HEK293T (cell line): ENCODE measurements at regions not wholly inside any gene's neighbourhood (a gene's known extent, or its start where the extent isn't known, plus 50 kb on each side); places are given as distances from the start of the nearest gene placed in this dataset.

Experiments used
- CTCF ChIA-PET: fragments of 350-600 bp; formaldehyde crosslinking; extraction: SDS; loops from one replicate; lab custom pipeline; 2021; ENCODE audit warnings: antibody characterized with exemption, inconsistent platforms; lab: Yijun Ruan, JAX
- POLR2A ChIA-PET: fragments of 350-600 bp; formaldehyde crosslinking; extraction: SDS; loops from one replicate; lab custom pipeline; 2020; ENCODE audit warnings: antibody characterized with exemption, inconsistent platforms; lab: Yijun Ruan, JAX
- DNase-seq: peaks from one replicate; pipeline ENCODE4 v3.0.0; 2012; ENCODE audit warnings: mixed read lengths; ENCODE audit errors: extremely low spot score
- ARNT ChIP-seq: fragments of 450-650 bp; IDR thresholded peaks from 2 replicates; pipeline ENCODE4 v1.6.1; 2017; ENCODE audit warnings: mild to moderate bottlenecking
- BHLHE40 ChIP-seq: fragments of 450-650 bp; IDR thresholded peaks from 2 replicates; pipeline ENCODE4 v1.6.1; 2016; ENCODE audit warnings: mild to moderate bottlenecking, moderate library complexity, borderline replicate concordance
- CTBP1 ChIP-seq: fragments of 450-650 bp; IDR thresholded peaks from 2 replicates; pipeline ENCODE4 v1.6.1; 2016; ENCODE audit warnings: borderline replicate concordance
- ELF4 ChIP-seq: fragments of 450-650 bp; IDR thresholded peaks from 2 replicates; pipeline ENCODE4 v1.6.1; 2017; ENCODE audit warnings: antibody characterized with exemption
- FOXA1 ChIP-seq: fragments of 450-650 bp; IDR thresholded peaks from 2 replicates; pipeline ENCODE4 v1.6.1; 2016; ENCODE audit warnings: mild to moderate bottlenecking
- FOXK2 ChIP-seq: fragments of 450-650 bp; IDR thresholded peaks from 2 replicates; pipeline ENCODE4 v1.6.1; 2016; ENCODE audit warnings: mild to moderate bottlenecking
- FOXM1 ChIP-seq: fragments of 450-650 bp; IDR thresholded peaks from 2 replicates; pipeline ENCODE4 v1.6.1; 2017; ENCODE audit warnings: mild to moderate bottlenecking, borderline replicate concordance
- HDGF ChIP-seq: fragments of 450-650 bp; IDR thresholded peaks from 2 replicates; pipeline ENCODE4 v1.6.1; 2017; ENCODE audit warnings: antibody characterized with exemption, borderline replicate concordance
- L3MBTL2 ChIP-seq: fragments of 450-650 bp; conservative IDR thresholded peaks from 2 replicates; pipeline ENCODE4 v1.6.1; 2016; ENCODE audit warnings: mild to moderate bottlenecking
- LEF1 ChIP-seq: fragments of 450-650 bp; IDR thresholded peaks from 2 replicates; pipeline ENCODE4 v1.6.1; 2017; ENCODE audit warnings: mild to moderate bottlenecking, borderline replicate concordance
- NFRKB ChIP-seq: fragments of 450-650 bp; IDR thresholded peaks from 2 replicates; pipeline ENCODE4 v1.6.1; 2016; ENCODE audit warnings: mild to moderate bottlenecking, moderate library complexity
- SP1 ChIP-seq: fragments of 450-650 bp; IDR thresholded peaks from 2 replicates; pipeline ENCODE4 v1.6.1; 2017
- SUZ12 ChIP-seq: fragments of 450-650 bp; IDR thresholded peaks from 2 replicates; pipeline ENCODE4 v1.6.1; 2016; ENCODE audit warnings: mild to moderate bottlenecking
- TARDBP ChIP-seq: fragments of 450-650 bp; IDR thresholded peaks from 2 replicates; pipeline ENCODE4 v1.6.1; 2016
- ZNF384 ChIP-seq: fragments of 450-650 bp; IDR thresholded peaks from 2 replicates; pipeline ENCODE4 v1.6.1; 2016
- TF ChIP-seq, protein P1 (sequence below): fragments of 450-650 bp; IDR thresholded peaks from 2 replicates; pipeline ENCODE4 v1.6.1; 2016

GRCh38 chr6:170232186-170233002 lies 58.5 kb downstream of the DLL1 start:
- TF ChIP-seq FOXK2 (no peak), SUZ12 (no peak), ELF4 (no peak), BHLHE40 (no peak), TARDBP (no peak), HDGF (no peak), ZNF384 (no peak), NFRKB (no peak), ARNT (no peak), SP1 (no peak), CTBP1 (no peak)
- ChIA-PET POLR2A (no interaction called here), CTCF (no interaction called here)
- DNase-seq: no peak

- ChIA-PET POLR2A (no interaction called here), CTCF (no interaction called here)
- DNase-seq: no peak
- TF ChIP-seq TARDBP (no peak), FOXK2 (no peak), SUZ12 (no peak), HDGF (no peak)
Observed at GRCh38 chr6:170231293-170232185, 59.3 kb downstream of the DLL1 start.

- TF ChIP-seq CTBP1 (no peak), FOXM1 (no peak)
- POLR2A ChIA-PET: no interaction called here
- CTCF ChIA-PET: no interaction called here
- DNase-seq: no peak
Observed at GRCh38 chr6:170230520-170231292, 60.2 kb downstream of the DLL1 start.

GRCh38 chr6:170229851-170230519 lies 60.9 kb downstream of the DLL1 start:
- ChIA-PET CTCF (no interaction called here), POLR2A (no interaction called here)
- no peak for TF ChIP-seq FOXK2
- no peak for TF ChIP-seq L3MBTL2
- TF ChIP-seq HDGF: no peak
- TF ChIP-seq BHLHE40: no peak
- TF ChIP-seq ARNT: no peak
- TF ChIP-seq LEF1: no peak
- TF ChIP-seq, protein P1, sequence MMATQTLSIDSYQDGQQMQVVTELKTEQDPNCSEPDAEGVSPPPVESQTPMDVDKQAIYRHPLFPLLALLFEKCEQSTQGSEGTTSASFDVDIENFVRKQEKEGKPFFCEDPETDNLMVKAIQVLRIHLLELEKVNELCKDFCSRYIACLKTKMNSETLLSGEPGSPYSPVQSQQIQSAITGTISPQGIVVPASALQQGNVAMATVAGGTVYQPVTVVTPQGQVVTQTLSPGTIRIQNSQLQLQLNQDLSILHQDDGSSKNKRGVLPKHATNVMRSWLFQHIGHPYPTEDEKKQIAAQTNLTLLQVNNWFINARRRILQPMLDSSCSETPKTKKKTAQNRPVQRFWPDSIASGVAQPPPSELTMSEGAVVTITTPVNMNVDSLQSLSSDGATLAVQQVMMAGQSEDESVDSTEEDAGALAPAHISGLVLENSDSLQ: no peak
- TF ChIP-seq NFRKB: no peak
- TF ChIP-seq CTBP1: no peak
- TF ChIP-seq SUZ12: no peak
- no peak for TF ChIP-seq ZNF384
- TF ChIP-seq TARDBP: no peak
- no peak for DNase-seq

- TF ChIP-seq HDGF (no peak), ZNF384 (no peak), SUZ12 (no peak), FOXK2 (no peak), CTBP1 (no peak), LEF1 (no peak), BHLHE40 (no peak), ELF4 (no peak), ARNT (no peak)
- ChIA-PET CTCF (no interaction called here), POLR2A (no interaction called here)
- DNase-seq: no peak
Observed at GRCh38 chr6:170229396-170229795, 61.5 kb downstream of the DLL1 start.

DNA sequence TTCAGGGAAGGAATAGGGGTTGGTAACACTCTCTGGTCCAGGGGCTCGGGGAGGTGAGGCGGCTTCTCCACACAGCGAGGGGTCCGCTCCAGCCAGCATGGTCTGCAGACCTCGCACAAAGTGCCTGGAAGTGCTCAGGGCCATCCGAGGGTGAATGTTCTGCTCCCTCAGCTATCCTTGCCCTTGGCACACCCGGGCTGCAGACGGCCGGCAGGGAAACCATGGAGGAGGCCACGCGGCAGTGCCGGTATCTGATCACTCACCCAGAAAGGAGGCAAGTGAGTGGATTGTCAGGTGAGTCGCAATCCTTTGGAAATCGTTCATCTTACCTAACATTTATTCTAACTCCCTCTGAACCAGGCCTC lies 62.0 kb downstream of the DLL1 start:
- TF ChIP-seq, protein P1: no peak
- TF ChIP-seq NFRKB (no peak), FOXK2 (no peak), ELF4 (no peak), FOXA1 (no peak), FOXM1 (no peak)
- CTCF ChIA-PET: no interaction called here
- DNase-seq: no peak
- POLR2A ChIA-PET: no interaction called here
